BJ (cell line): ENCODE measurements at regions not wholly inside any gene's neighbourhood (a gene's known extent, or its start where the extent isn't known, plus 50 kb on each side); places are given as distances from the start of the nearest gene placed in this dataset.
A peak's percentile ranks its signal among the peaks of the same experiment; 100 is the strongest.

ENCODE experiments used
- CTCF ChIA-PET: fragments of 350-600 bp; formaldehyde crosslinking; extraction: SDS; loops from one replicate; lab custom pipeline; 2021; ENCODE audit warnings: antibody characterized with exemption, inconsistent platforms; lab: Yijun Ruan, JAX
- POLR2A ChIA-PET: fragments of 300-600 bp; sonication (Branson Sonifier 250); formaldehyde crosslinking; extraction: SDS; loops from one replicate; lab custom pipeline; 2021; ENCODE audit warnings: antibody characterized with exemption; lab: Charles Lee
- DNase-seq: peaks from one replicate; pipeline ENCODE4 v3.0.0-alpha.2; 2011; ENCODE audit warnings: low read depth
- H3K27me3 ChIP-seq: 2 replicates; pipeline ENCODE4 v1.6.0; 2011; ENCODE audit warnings: low read length; ENCODE audit not compliant: control insufficient read depth, insufficient read depth
- H3K36me3 ChIP-seq: 2 replicates; pipeline ENCODE4 v1.5.1; 2011; ENCODE audit warnings: low read length; ENCODE audit not compliant: control insufficient read depth, insufficient read depth
- H3K4me3 ChIP-seq: 2 replicates; pipeline ENCODE4 v1.5.1; 2011; ENCODE audit warnings: low read depth, mild to moderate bottlenecking, control low read depth, low read length
- TF ChIP-seq, protein P1 (sequence below): IDR thresholded peaks from 2 replicates; pipeline ENCODE4 v1.5.1; 2011; ENCODE audit warnings: low read depth, mild to moderate bottlenecking, control low read depth, inconsistent platforms, low read length, moderate library complexity; ENCODE audit not compliant: insufficient read depth

DNA sequence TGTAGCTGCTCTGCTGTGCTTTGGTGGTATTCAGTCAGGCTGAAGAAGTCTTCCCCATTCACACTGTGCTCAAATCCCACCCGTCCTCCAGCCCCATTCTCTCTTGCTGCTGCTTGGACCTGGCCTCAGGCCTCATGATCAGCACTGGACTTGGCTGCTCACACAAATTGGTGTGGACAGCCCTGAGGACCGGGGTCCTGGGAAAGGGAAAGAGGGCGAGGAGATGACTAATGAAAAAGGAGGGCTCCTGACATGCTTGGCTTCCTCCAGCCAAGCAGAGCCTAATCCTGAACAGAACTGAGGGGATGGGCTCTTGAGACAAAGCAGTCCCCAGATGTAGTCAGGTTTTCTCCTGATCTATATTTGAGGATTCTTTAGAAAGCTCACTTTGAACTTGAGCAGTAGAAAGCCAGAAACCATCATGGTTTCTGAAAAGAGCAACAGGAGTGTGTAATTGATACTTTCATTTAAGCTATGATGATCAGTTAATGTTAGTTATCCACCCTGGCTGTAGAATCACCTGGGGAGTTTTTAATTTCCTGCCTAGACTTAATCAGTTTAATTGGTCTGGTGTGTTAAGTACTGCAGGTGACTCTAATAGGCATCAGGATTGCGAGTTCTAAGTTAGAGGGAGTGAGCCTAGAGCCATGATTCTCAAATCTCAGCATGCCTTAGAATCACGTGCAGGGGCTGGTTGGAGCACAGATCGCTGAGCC lies 79.4 kb upstream of the THBS1 start:
- peak; percentile 49 for DNase-seq
- Histone ChIP-seq H3K4me3 (no peak overlapping the region), H3K36me3 (no peaks in the 10 kb centered on the region), H3K27me3 (no peaks in the 10 kb centered on the region)
- POLR2A ChIA-PET = no interaction called here
- CTCF ChIA-PET = no interaction called here
- TF ChIP-seq, protein P1, sequence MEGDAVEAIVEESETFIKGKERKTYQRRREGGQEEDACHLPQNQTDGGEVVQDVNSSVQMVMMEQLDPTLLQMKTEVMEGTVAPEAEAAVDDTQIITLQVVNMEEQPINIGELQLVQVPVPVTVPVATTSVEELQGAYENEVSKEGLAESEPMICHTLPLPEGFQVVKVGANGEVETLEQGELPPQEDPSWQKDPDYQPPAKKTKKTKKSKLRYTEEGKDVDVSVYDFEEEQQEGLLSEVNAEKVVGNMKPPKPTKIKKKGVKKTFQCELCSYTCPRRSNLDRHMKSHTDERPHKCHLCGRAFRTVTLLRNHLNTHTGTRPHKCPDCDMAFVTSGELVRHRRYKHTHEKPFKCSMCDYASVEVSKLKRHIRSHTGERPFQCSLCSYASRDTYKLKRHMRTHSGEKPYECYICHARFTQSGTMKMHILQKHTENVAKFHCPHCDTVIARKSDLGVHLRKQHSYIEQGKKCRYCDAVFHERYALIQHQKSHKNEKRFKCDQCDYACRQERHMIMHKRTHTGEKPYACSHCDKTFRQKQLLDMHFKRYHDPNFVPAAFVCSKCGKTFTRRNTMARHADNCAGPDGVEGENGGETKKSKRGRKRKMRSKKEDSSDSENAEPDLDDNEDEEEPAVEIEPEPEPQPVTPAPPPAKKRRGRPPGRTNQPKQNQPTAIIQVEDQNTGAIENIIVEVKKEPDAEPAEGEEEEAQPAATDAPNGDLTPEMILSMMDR = no peak

DNA sequence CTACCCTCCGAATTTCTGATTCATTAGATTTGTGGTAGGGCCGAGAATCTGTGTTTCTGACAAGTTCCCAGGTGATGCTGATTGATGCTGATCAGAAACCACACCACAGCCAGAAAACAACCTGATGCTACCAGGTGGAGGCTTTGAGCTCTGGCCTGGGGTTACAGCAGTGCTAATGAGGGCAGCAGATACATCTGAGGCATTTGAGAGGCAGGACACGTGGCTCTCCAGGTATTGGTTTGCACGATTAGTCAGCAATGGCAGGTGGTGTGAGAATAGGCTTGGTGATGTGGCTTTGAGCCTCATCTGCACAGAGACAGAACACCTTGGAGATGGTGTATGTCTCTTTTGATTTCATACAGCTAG lies 78.8 kb upstream of the THBS1 start:
- ChIA-PET CTCF (interaction anchor here (1.2 kb wide), 1 partner anchor 9 kb away, joined by 4 read pairs; no protein-coding TSS in a partner anchor), POLR2A (interaction anchor here (0.6 kb wide), 2 partner anchors 221 to 232 kb away, joined by 3 to 4 read pairs; no protein-coding TSS in a partner anchor)
- DNase-seq = no peak
- TF ChIP-seq, protein P1 = no peak
- Histone ChIP-seq H3K4me3 (no peak overlapping the region), H3K27me3 (no peaks in the 10 kb centered on the region), H3K36me3 (no peaks in the 10 kb centered on the region)

DNA sequence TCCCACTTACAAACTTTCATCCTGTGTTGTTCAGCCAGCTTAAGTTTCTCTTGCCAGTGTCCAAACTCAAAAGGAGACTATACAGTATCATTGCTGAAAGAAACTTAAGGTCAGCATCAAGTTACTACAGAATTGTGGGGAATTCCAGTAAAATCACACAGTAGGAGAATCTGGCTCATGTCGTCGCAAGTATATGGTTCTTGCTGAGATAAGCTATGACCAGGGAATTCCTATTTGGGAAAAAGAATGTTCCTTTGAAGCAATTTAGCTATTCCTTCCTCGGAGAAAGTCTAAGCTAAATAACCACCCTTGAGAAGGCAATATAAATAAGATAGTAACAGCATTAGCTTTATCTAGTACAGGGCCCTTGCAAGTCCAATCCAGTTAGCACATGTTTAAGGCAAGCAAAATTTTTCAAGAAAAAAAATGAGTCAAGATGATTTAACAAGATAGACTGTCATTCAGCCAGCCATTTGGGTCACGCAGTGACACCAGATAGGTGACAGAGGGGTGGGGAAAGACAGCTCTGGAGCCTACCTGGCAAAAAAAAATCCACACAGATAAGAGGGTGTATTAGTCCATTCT lies 78.2 kb upstream of the THBS1 start:
- DNase-seq = no peak
- Histone ChIP-seq H3K36me3 (no peaks in the 10 kb centered on the region), H3K4me3 (no peak overlapping the region), H3K27me3 (no peaks in the 10 kb centered on the region)
- ChIA-PET CTCF (interaction anchor here (1.2 kb wide), 1 partner anchor 9 kb away, joined by 4 read pairs; no protein-coding TSS in a partner anchor), POLR2A (interaction anchor here (0.6 kb wide), 3 partner anchors 78 to 233 kb away, joined by 3 to 4 read pairs (median 3); partner anchors contain the start of gene THBS1)
- TF ChIP-seq, protein P1 = no peak

DNA sequence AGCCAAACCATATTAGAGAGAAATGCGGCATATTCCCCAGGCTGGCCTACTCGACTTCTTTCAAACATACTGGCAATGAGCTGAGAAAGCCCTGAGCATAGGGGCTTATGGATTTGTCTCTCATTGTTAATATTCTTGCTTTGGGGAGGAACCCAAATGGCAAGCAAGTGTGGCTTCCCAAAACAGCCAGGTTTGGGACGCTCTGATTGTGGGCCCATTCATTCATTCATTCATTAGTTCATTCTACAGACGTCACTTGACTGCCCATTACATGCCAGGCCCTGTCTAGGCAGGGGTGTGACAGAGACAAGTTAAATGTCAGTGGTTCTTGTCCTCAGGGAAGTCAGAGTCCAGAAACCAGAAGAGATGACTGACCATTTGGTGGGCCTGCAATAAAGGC lies 77.4 kb upstream of the THBS1 start:
- TF ChIP-seq, protein P1 = no peak
- DNase-seq = no peak
- Histone ChIP-seq H3K36me3 (no peaks in the 10 kb centered on the region), H3K4me3 (no peak overlapping the region), H3K27me3 (no peaks in the 10 kb centered on the region)
- CTCF ChIA-PET = interaction anchor here (1.2 to 2.3 kb wide), 3 partner anchors 10 to 77 kb away, joined by 3 to 7 read pairs (median 4); partner anchors contain the start of gene THBS1
- POLR2A ChIA-PET = interaction anchor here (0.6 to 1.5 kb wide), 3 partner anchors 31 to 182 kb away, joined by 3 to 6 read pairs (median 6); partner anchors contain the start of gene THBS1

DNA sequence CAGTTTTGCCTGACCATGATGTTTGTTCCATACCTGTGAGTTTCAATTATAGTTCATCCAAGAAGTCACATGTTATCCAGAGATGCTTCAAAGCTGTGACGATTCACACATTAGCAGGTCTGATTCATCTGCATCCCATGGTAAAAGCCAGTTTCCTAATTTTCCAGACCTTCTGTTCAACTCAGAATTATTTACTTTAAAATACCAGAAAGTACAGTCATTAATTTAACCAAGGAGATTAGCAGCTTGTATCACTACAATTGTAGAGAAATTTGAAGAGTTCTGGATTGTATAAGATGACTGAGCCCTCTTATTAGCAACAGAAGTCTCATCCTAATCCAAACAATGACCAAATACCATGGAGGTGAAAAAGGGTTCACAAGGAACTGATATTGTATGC lies 76.1 kb upstream of the THBS1 start:
- CTCF ChIA-PET = interaction anchor here (1.7 to 2.3 kb wide), 2 partner anchors 13 to 76 kb away, joined by 3 to 7 read pairs; partner anchors contain the start of gene THBS1
- peak; percentile 82 for DNase-seq
- Histone ChIP-seq H3K27me3 (no peaks in the 10 kb centered on the region), H3K4me3 (no peak overlapping the region), H3K36me3 (no peaks in the 10 kb centered on the region)
- POLR2A ChIA-PET = interaction anchor here (0.9 to 1.5 kb wide), 3 partner anchors 32 to 100 kb away, joined by 3 to 8 read pairs (median 6); partner anchors contain the start of gene THBS1
- TF ChIP-seq, protein P1 = no peak
